Activated naive CD8-positive, alpha-beta T cell treated with anti-CD3 and anti-CD28 coated beads for 36 hours (primary cell): ENCODE measurements at regions not wholly inside any gene's neighbourhood (a gene's known extent, or its start where the extent isn't known, plus 50 kb on each side); places are given as distances from the start of the nearest gene placed in this dataset.
"Not testable (repeated sequence)": the region's sequence is repeated elsewhere in the genome, so short reads cannot be mapped to it uniquely, and the experiment has no call there.

Experiments
- DNase-seq: peaks from one replicate; pipeline ENCODE4 v3.0.0; 2021
- H3K27ac Mint-ChIP-seq: one replicate; pipeline ENCODE4 v1.8.0; 2022; ENCODE audit warnings: mild to moderate bottlenecking, moderate library complexity, mixed read lengths
- H3K27me3 Mint-ChIP-seq: one replicate; pipeline ENCODE4 v1.8.0; 2022; ENCODE audit warnings: mild to moderate bottlenecking, mixed read lengths
- H3K36me3 Mint-ChIP-seq: one replicate; pipeline ENCODE4 v1.8.0; 2021; ENCODE audit warnings: mild to moderate bottlenecking, mixed read lengths
- H3K4me1 Mint-ChIP-seq: one replicate; pipeline ENCODE4 v1.8.0; 2021; ENCODE audit warnings: mixed read lengths
- H3K4me3 Mint-ChIP-seq: one replicate; pipeline ENCODE4 v1.8.0; 2022; ENCODE audit warnings: mild to moderate bottlenecking, moderate library complexity, mixed read lengths
- H3K9me3 Mint-ChIP-seq: one replicate; pipeline ENCODE4 v1.8.0; 2022; ENCODE audit warnings: mixed read lengths

- H3K4me3 Mint-ChIP-seq, result no peak overlapping the region
- no peak overlapping the region for H3K27ac Mint-ChIP-seq
- no peak for DNase-seq
- no peaks in the 10 kb centered on the region for H3K36me3 Mint-ChIP-seq
- peaks cover 21% of the 10 kb centered on the region for H3K4me1 Mint-ChIP-seq
- peaks cover under 1% of the 10 kb centered on the region for H3K27me3 Mint-ChIP-seq
- H3K9me3 Mint-ChIP-seq, result peaks cover 11% of the 10 kb centered on the region
Measured at GRCh38 chr14:65177551-65177950, 75.2 kb upstream of the MAX start.

GRCh38 chr14:65179231-65179630 is 76.9 kb upstream of the MAX start:
- H3K9me3 Mint-ChIP-seq, result peaks cover 17% of the 10 kb centered on the region
- not testable (repeated sequence) for H3K27ac Mint-ChIP-seq

GRCh38 chr14:65179918-65180724 is 77.8 kb upstream of the MAX start:
- Mint-ChIP-seq H3K4me1 (peaks cover 21% of the 10 kb centered on the region), H3K4me3 (peak overlapping the region; percentile 1), H3K36me3 (no peaks in the 10 kb centered on the region), H3K9me3 (peaks cover 17% of the 10 kb centered on the region), H3K27ac (peak overlapping the region; percentile 79), H3K27me3 (no peaks in the 10 kb centered on the region)
- DNase-seq, result peak; percentile 69

More at GRCh38 chr14:65179231-65179630, 76.9 kb upstream of the MAX start:
- not testable (repeated sequence) for H3K27me3 Mint-ChIP-seq, H3K36me3 Mint-ChIP-seq, H3K4me3 Mint-ChIP-seq, DNase-seq
- peaks cover 21% of the 10 kb centered on the region for H3K4me1 Mint-ChIP-seq

GRCh38 chr14:65180725-65181025 is 78.4 kb upstream of the MAX start:
- peak overlapping the region; percentile 1 for H3K4me3 Mint-ChIP-seq
- no peak for DNase-seq
- no peaks in the 10 kb centered on the region for H3K27me3 Mint-ChIP-seq
- no peaks in the 10 kb centered on the region for H3K36me3 Mint-ChIP-seq
- H3K27ac Mint-ChIP-seq, result peak overlapping the region; percentile 79
- H3K9me3 Mint-ChIP-seq, result peaks cover 17% of the 10 kb centered on the region
- H3K4me1 Mint-ChIP-seq, result peaks cover 21% of the 10 kb centered on the region

GRCh38 chr14:65184032-65184764 is 81.9 kb upstream of the MAX start:
- no peak for DNase-seq
- Mint-ChIP-seq H3K4me3 (no peak overlapping the region), H3K9me3 (peaks cover 17% of the 10 kb centered on the region), H3K4me1 (peaks cover 18% of the 10 kb centered on the region), H3K27ac (no peak overlapping the region), H3K36me3 (no peaks in the 10 kb centered on the region), H3K27me3 (peaks cover 4% of the 10 kb centered on the region)

GRCh38 chr14:65185829-65186228 is 83.5 kb upstream of the MAX start:
- H3K27ac Mint-ChIP-seq, result no peak overlapping the region
- no peak overlapping the region for H3K4me3 Mint-ChIP-seq
- H3K9me3 Mint-ChIP-seq, result peaks cover 17% of the 10 kb centered on the region
- peaks cover 1% of the 10 kb centered on the region for H3K4me1 Mint-ChIP-seq
- DNase-seq, result no peak
- H3K27me3 Mint-ChIP-seq, result peaks cover 4% of the 10 kb centered on the region
- H3K36me3 Mint-ChIP-seq, result no peaks in the 10 kb centered on the region

- Mint-ChIP-seq H3K27ac (no peak overlapping the region), H3K36me3 (no peaks in the 10 kb centered on the region), H3K4me1 (peaks cover 1% of the 10 kb centered on the region), H3K27me3 (peaks cover 4% of the 10 kb centered on the region), H3K4me3 (no peak overlapping the region), H3K9me3 (peaks cover 11% of the 10 kb centered on the region)
- DNase-seq, result no peak
Measured at GRCh38 chr14:65186951-65187350, 84.6 kb upstream of the MAX start.

GRCh38 chr14:65187421-65188049 is 85.2 kb upstream of the MAX start:
- Mint-ChIP-seq H3K27me3 (peaks cover 4% of the 10 kb centered on the region), H3K27ac (no peak overlapping the region), H3K4me3 (no peak overlapping the region), H3K9me3 (peaks cover 6% of the 10 kb centered on the region), H3K4me1 (peaks cover 1% of the 10 kb centered on the region), H3K36me3 (no peaks in the 10 kb centered on the region)
- no peak for DNase-seq

GRCh38 chr14:65190312-65190711 is 88.0 kb upstream of the MAX start:
- H3K27me3 Mint-ChIP-seq, result peaks cover 4% of the 10 kb centered on the region
- no peak overlapping the region for H3K27ac Mint-ChIP-seq
- H3K4me3 Mint-ChIP-seq, result no peak overlapping the region
- no peaks in the 10 kb centered on the region for H3K36me3 Mint-ChIP-seq
- DNase-seq, result no peak
- peaks cover 1% of the 10 kb centered on the region for H3K4me1 Mint-ChIP-seq
- no peaks in the 10 kb centered on the region for H3K9me3 Mint-ChIP-seq

- Mint-ChIP-seq H3K27me3 (peaks cover 4% of the 10 kb centered on the region), H3K4me3 (no peak overlapping the region), H3K9me3 (no peaks in the 10 kb centered on the region), H3K27ac (no peak overlapping the region), H3K36me3 (no peaks in the 10 kb centered on the region), H3K4me1 (peaks cover 5% of the 10 kb centered on the region)
- DNase-seq, result no peak
Measured at GRCh38 chr14:65191716-65192115, 89.4 kb upstream of the MAX start.

GRCh38 chr14:65192686-65193085 is 90.4 kb upstream of the MAX start:
- no peaks in the 10 kb centered on the region for H3K36me3 Mint-ChIP-seq
- no peak for DNase-seq
- peaks cover 4% of the 10 kb centered on the region for H3K27me3 Mint-ChIP-seq
- H3K4me1 Mint-ChIP-seq, result peaks cover 5% of the 10 kb centered on the region
- H3K4me3 Mint-ChIP-seq, result no peak overlapping the region
- H3K9me3 Mint-ChIP-seq, result no peaks in the 10 kb centered on the region
- no peak overlapping the region for H3K27ac Mint-ChIP-seq

- Mint-ChIP-seq H3K27me3 (no peaks in the 10 kb centered on the region), H3K36me3 (no peaks in the 10 kb centered on the region), H3K4me3 (no peak overlapping the region), H3K9me3 (no peaks in the 10 kb centered on the region), H3K4me1 (peaks cover 5% of the 10 kb centered on the region), H3K27ac (no peak overlapping the region)
- no peak for DNase-seq
Measured at GRCh38 chr14:65193916-65194590, 91.7 kb upstream of the MAX start.

GRCh38 chr14:65195042-65195719 is 92.9 kb upstream of the MAX start:
- H3K4me1 Mint-ChIP-seq, result peaks cover 5% of the 10 kb centered on the region
- no peaks in the 10 kb centered on the region for H3K27me3 Mint-ChIP-seq
- H3K9me3 Mint-ChIP-seq, result no peaks in the 10 kb centered on the region
- no peaks in the 10 kb centered on the region for H3K36me3 Mint-ChIP-seq
- H3K27ac Mint-ChIP-seq, result no peak overlapping the region
- H3K4me3 Mint-ChIP-seq, result no peak overlapping the region
- no peak for DNase-seq

GRCh38 chr14:65198346-65198745 is 96.0 kb upstream of the MAX start:
- H3K9me3 Mint-ChIP-seq, result peaks cover 4% of the 10 kb centered on the region

More at GRCh38 chr14:65198346-65198745, 96.0 kb upstream of the MAX start:
- DNase-seq, result no peak
- no peak overlapping the region for H3K27ac Mint-ChIP-seq
- no peaks in the 10 kb centered on the region for H3K36me3 Mint-ChIP-seq
- peaks cover 6% of the 10 kb centered on the region for H3K4me1 Mint-ChIP-seq
- no peaks in the 10 kb centered on the region for H3K27me3 Mint-ChIP-seq
- H3K4me3 Mint-ChIP-seq, result no peak overlapping the region
